SK-N-MC (cell line): ENCODE measurements at regions not wholly inside any gene's neighbourhood (a gene's known extent, or its start where the extent isn't known, plus 50 kb on each side); places are given as distances from the start of the nearest gene placed in this dataset.

Experiments
- DNase-seq: peaks from one replicate; pipeline ENCODE4 v3.0.0-alpha.2; 2011; ENCODE audit warnings: low read depth, low spot score
- H3K27ac ChIP-seq: fragments of 200-600 bp; sonication (generic); 2 replicates; pipeline ENCODE4 v1.5.1; 2016; ENCODE audit warnings: mixed run types
- H3K36me3 ChIP-seq: fragments of 200-600 bp; sonication (generic); 2 replicates; pipeline ENCODE4 v1.6.1; 2017; ENCODE audit warnings: antibody characterized with exemption, low read length, mixed read lengths; ENCODE audit not compliant: insufficient read depth
- H3K4me3 ChIP-seq: fragments of 200-600 bp; sonication (generic); 2 replicates; pipeline ENCODE4 v1.5.1; 2016
- H3K9ac ChIP-seq: fragments of 200-600 bp; sonication (generic); 2 replicates; pipeline ENCODE4 v1.8.0; 2017; ENCODE audit warnings: mixed run types, mixed read lengths; ENCODE audit not compliant: insufficient read length
- H3K9me3 ChIP-seq: fragments of 200-600 bp; sonication (generic); 2 replicates; pipeline ENCODE4 v1.6.1; 2017; ENCODE audit warnings: low read depth, mild to moderate bottlenecking, antibody characterized with exemption, low read length, moderate library complexity, mixed read lengths
- EZH2 ChIP-seq: fragments of 200-600 bp; sonication (generic); IDR thresholded peaks from one replicate; pipeline ENCODE4 v1.6.1; 2017; ENCODE audit warnings: antibody characterized with exemption
- FOXP2 ChIP-seq: optimal IDR thresholded peaks from 2 replicates; pipeline ENCODE3; 2011; ENCODE audit warnings: mild to moderate bottlenecking, moderate library complexity; ENCODE audit not compliant: insufficient read depth; ENCODE audit errors: extremely low read length, control extremely low read depth
- POLR2AphosphoS5 ChIP-seq: IDR thresholded peaks from 2 replicates; pipeline ENCODE4 v1.6.1; 2012; ENCODE audit warnings: mild to moderate bottlenecking, low read depth, low read length, borderline replicate concordance

DNA sequence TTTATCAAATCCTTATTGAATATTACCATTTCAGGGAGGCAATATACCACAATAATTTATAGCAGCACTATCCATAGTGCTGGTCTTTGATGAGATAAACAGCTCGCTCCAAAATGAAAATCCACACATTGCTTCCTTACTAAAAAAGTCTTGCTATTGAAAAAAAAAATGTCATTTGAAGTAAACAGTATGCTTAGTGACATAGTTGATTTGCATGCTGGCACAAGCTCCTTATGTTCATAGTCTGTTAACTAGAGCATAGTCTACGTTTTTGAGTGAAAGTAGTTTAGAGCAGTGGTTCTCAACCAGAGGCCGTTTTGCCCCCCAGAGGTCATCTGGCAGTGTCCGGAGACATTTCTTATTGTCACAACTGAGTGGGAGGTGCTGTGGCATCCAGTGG, 249.4 kb upstream of the PDZRN3 start:
- Histone ChIP-seq H3K9ac (no peak overlapping the region), H3K4me3 (no peak overlapping the region), H3K27ac (no peak overlapping the region), H3K36me3 (no peaks in the 10 kb centered on the region), H3K9me3 (no peaks in the 10 kb centered on the region)
- DNase-seq: no peak
- no peak for TF ChIP-seq EZH2
- no peak for TF ChIP-seq FOXP2
- no peak for TF ChIP-seq POLR2AphosphoS5

DNA sequence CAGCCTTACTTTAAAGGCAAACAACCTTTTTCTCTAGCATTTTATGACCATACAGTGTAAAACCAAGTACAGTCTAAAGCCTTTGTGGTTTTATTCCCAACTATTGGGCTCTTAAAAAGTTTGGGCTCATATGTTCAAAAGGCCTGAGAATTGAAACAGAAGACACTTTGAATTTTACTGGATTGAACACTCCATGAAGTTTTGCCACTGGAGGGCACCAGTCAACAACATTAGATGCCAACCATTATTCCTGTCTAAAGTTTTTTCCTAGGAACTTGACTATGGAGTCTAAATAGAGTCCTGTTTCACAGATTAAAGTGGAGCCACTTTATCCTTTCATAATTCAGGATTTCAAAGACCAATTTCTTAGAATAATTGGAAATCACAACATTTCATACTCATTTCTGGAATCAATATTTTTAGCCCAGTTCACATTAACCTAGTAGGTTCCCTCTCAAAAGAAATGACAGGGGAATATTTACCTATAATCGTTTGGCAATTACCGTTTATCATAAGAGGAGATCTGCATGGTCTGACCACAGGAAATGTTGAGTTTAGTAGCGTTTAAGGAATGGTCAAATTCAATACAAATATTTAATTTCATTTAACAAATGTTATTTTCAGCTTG, 244.1 kb upstream of the PDZRN3 start:
- no peak overlapping the region for H3K9ac ChIP-seq
- TF ChIP-seq FOXP2: no peak
- DNase-seq: no peak

DNA sequence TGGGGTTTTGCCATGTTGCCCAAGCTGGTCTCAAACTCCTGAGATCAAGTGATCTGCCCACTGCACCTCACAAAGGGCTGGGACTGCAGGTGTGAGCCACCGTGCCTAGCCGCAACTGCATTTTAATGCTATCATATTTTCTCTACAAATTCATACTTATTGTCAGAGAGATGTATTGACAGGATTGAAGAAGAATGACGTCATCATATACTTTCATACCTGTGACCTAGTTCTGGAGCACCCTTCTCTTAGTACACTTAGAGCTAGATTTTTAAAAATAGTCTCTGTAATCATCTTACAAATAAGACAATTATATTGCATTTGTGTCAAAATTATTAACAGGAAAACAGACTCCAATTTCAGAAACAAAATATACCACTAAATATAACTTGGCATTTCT, 242.8 kb upstream of the PDZRN3 start:
- no peak overlapping the region for H3K27ac ChIP-seq
- no peak for DNase-seq
- no peak overlapping the region for H3K4me3 ChIP-seq
- no peak for TF ChIP-seq FOXP2
- TF ChIP-seq POLR2AphosphoS5: no peak
- no peak for TF ChIP-seq EZH2
- H3K9ac ChIP-seq: no peak overlapping the region
- H3K36me3 ChIP-seq: no peaks in the 10 kb centered on the region
- no peaks in the 10 kb centered on the region for H3K9me3 ChIP-seq

More for the DNA sequence above, 244.1 kb upstream of the PDZRN3 start:
- Histone ChIP-seq H3K27ac (no peak overlapping the region), H3K4me3 (no peak overlapping the region), H3K9me3 (no peaks in the 10 kb centered on the region), H3K36me3 (no peaks in the 10 kb centered on the region)

DNA sequence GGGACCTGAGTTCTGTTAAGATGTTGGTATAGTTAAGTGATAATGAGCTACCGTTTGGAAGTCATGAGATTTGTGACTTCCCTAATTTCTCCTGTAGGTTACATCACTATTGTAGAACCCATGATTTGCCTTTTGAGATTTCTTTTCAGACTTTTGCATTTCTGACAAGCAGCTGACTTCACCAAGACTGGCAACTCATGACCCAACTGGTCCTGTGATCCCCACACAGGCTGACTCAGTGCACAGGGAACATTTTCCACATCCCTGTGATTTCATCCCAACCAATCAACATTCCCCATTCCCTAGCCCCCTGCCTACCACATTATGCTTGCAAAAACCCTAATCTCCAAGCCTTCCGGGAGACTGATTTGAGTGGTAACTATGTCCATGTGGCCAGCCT, 242.1 kb upstream of the PDZRN3 start:
- no peak overlapping the region for H3K4me3 ChIP-seq
- DNase-seq: no peak
- no peaks in the 10 kb centered on the region for H3K36me3 ChIP-seq
- H3K9ac ChIP-seq: no peak overlapping the region
- TF ChIP-seq POLR2AphosphoS5 (no peak), EZH2 (no peak), FOXP2 (no peak)
- no peak overlapping the region for H3K27ac ChIP-seq
- no peaks in the 10 kb centered on the region for H3K9me3 ChIP-seq

DNA sequence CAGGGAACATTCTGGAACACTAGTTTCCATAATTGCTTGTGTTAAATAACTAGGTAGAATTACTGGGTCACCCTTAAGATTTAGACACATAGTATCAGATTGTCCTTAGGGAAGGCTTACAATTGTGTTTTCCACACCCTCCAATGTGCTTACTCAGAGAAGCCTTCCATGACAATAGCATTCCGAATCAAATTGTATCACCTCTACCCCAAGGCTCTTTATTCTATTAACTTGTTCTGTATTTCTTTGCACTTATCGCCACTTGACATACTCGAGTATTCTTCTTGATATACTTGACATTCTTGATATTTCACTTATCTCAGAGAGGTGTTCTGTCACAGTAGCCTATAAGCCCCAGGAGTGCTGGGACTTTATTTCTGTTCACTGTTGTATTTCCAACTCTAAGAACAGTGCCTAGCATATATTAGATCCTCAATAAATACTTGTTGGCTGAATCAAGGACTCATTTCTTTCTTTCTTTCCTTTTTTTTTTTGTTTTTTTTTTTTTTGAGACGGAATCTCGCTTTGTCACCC, 238.9 kb upstream of the PDZRN3 start:
- no peaks in the 10 kb centered on the region for H3K36me3 ChIP-seq
- no peak for DNase-seq
- no peaks in the 10 kb centered on the region for H3K9me3 ChIP-seq
- no peak overlapping the region for H3K9ac ChIP-seq
- H3K27ac ChIP-seq: no peak overlapping the region
- TF ChIP-seq POLR2AphosphoS5: no peak
- no peak for TF ChIP-seq EZH2
- no peak for TF ChIP-seq FOXP2
- no peak overlapping the region for H3K4me3 ChIP-seq

DNA sequence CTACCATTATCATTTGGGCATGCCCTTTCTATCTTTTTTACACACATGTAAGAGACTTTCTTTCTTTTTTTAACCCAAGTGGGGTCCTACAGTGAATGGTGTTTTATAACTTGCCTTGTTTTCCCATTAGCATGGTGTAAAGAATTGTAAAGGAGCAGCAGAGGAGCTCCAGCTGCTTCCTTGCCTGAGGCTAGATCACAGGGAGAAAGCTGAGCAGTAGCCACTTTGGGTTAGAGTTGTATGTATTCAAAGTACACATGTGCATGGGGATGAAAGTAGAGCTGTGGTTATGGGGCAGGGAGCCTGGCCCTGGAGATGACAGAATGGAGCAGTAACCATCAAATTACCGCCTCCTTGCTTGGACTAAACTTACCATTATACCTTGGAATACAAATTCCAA, 231.1 kb upstream of the PDZRN3 start:
- no peak overlapping the region for H3K27ac ChIP-seq
- no peaks in the 10 kb centered on the region for H3K36me3 ChIP-seq
- TF ChIP-seq FOXP2: no peak
- no peak for TF ChIP-seq EZH2
- no peak for TF ChIP-seq POLR2AphosphoS5
- no peak overlapping the region for H3K9ac ChIP-seq
- H3K9me3 ChIP-seq: no peaks in the 10 kb centered on the region
- no peak for DNase-seq
- no peak overlapping the region for H3K4me3 ChIP-seq

DNA sequence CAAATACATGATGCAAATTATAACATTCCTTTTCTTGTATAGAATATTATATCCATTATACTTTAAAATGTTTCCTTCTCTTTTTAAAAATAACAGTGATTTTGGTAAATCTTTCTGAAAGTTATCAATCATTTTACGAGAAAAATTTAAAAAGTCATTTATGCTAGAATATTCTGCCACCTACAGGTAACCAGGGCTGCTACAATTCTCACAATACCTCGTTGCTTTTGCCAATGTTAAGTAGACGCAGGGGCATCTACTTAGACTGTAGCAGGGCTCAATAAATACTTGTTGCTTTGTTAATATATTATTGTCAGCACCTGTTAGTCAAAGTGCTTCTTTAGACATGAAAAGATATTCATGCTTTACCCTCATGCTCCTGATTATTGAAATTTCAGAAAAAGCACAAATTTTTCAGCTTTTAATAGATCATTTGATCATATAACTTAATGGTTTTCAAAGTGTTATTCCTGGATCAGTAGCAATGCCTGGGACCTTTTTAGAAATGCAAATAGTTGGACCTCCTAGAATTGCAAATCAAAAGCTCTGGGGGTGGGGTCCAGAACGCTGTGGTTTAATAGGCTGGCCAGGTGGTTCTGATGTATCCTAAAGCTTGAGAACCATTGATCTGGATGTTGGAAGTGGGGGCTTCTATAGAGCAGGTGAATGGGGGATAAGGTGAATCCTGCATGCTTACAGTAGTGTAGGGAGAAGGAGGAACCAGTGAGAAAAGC, 223.6 kb upstream of the PDZRN3 start:
- H3K9me3 ChIP-seq: no peaks in the 10 kb centered on the region
- DNase-seq: no peak
- TF ChIP-seq FOXP2 (no peak), POLR2AphosphoS5 (no peak), EZH2 (no peak)
- no peak overlapping the region for H3K9ac ChIP-seq
- no peaks in the 10 kb centered on the region for H3K36me3 ChIP-seq
- H3K27ac ChIP-seq: no peak overlapping the region
- H3K4me3 ChIP-seq: no peak overlapping the region

DNA sequence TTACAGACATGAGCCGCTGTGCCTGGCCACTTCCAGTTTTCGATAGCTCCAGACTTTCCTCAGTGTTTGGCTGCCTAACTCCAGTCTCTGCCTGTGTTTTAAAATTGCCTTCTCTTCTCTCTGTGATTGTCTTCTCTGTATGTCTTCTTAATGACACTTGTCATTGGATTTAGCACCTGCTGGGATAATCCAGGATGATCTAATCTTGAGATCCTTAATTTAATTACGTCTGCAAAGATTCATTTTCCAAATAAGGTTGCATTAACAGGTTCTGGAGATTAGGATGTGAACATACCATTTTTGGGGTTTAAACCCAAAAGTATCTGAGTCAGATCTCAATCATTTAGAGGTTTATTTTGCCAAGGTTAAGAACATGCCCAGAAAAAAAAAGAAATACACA, 222.2 kb upstream of the PDZRN3 start:
- H3K4me3 ChIP-seq: no peak overlapping the region
- DNase-seq: no peak
- no peak overlapping the region for H3K27ac ChIP-seq
- TF ChIP-seq EZH2 (no peak), POLR2AphosphoS5 (no peak), FOXP2 (no peak)
- H3K9me3 ChIP-seq: no peaks in the 10 kb centered on the region
- no peak overlapping the region for H3K9ac ChIP-seq
- no peaks in the 10 kb centered on the region for H3K36me3 ChIP-seq

DNA sequence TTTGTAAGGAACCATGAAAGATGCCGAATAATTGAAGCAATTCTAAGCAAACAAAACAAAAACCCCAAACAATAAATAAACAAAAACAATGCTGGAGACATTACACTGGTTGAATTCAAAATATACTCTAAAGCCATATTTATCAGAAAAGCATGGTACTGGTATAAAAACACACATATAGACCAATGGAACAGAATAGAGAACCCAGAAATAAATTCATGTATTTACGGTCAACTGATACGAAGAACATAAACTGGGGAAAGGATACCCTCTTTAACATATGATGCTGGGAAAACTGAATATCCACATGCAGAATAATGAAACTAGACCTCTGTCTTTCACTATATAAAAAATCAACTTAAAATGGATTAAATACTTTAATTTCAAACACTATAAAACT, 214.3 kb upstream of the PDZRN3 start:
- no peaks in the 10 kb centered on the region for H3K36me3 ChIP-seq
- no peak overlapping the region for H3K27ac ChIP-seq
- TF ChIP-seq POLR2AphosphoS5: no peak
- no peak for TF ChIP-seq FOXP2
- no peak for TF ChIP-seq EZH2
- no peak overlapping the region for H3K4me3 ChIP-seq
- no peak overlapping the region for H3K9ac ChIP-seq
- H3K9me3 ChIP-seq: no peaks in the 10 kb centered on the region
- no peak for DNase-seq
